ENCODE measurements at regions not wholly inside any gene's neighbourhood (a gene's known extent, or its start where the extent isn't known, plus 50 kb on each side); places are given as distances from the start of the nearest gene placed in this dataset.

DNA sequence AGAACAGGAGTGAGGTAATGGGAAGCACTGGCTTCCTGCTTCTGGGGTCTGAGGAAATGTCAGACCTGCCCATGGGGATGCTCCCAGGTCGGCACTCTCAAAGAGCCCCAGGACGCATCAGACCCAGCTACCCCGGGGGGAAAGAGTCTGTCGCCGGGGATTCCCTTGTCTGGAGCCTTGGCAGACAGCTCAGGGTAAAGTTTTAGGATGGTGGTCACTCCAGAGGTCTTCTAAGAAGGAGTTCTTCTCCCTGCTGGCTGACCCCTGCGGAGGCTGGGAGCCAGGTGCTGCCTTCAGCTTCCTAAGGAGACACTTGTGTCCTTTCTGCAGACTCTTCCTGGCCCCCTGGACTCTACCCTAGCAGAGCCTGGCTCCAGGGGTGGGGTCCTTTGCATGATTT lies 61.9 kb upstream of the PSEN2 start:
- TF ChIP-seq SUZ12 (IDR thresholded peaks at IDR 0.05) (no peak), BHLHE40 (IDR thresholded peaks at IDR 0.05; ENCODE audit: borderline replicate concordance) (no peak), ELF4 (IDR thresholded peaks at IDR 0.05) (no peak), FOXK2 (IDR thresholded peaks at IDR 0.05) (no peak), SP1 (IDR thresholded peaks at IDR 0.05) (no peak), HDGF (IDR thresholded peaks at IDR 0.05; ENCODE audit: borderline replicate concordance) (no peak), FOXA1 (IDR thresholded peaks at IDR 0.05) (no peak), NFRKB (IDR thresholded peaks at IDR 0.05) (no peak), ARNT (IDR thresholded peaks at IDR 0.05) (no peak), L3MBTL2 (conservative IDR thresholded peaks at IDR 0.05) (no peak), ZNF384 (IDR thresholded peaks at IDR 0.05) (no peak), CTBP1 (IDR thresholded peaks at IDR 0.05; ENCODE audit: borderline replicate concordance) (no peak), FOXM1 (IDR thresholded peaks at IDR 0.05; ENCODE audit: borderline replicate concordance) (no peak), LEF1 (IDR thresholded peaks at IDR 0.05; ENCODE audit: borderline replicate concordance) (no peak), TARDBP (IDR thresholded peaks at IDR 0.05) (no peak)
- TF ChIP-seq, protein P1, sequence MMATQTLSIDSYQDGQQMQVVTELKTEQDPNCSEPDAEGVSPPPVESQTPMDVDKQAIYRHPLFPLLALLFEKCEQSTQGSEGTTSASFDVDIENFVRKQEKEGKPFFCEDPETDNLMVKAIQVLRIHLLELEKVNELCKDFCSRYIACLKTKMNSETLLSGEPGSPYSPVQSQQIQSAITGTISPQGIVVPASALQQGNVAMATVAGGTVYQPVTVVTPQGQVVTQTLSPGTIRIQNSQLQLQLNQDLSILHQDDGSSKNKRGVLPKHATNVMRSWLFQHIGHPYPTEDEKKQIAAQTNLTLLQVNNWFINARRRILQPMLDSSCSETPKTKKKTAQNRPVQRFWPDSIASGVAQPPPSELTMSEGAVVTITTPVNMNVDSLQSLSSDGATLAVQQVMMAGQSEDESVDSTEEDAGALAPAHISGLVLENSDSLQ (IDR thresholded peaks at IDR 0.05): no peak
- no peak for DNase-seq (ENCODE audit: extremely low spot score)
- ChIA-PET CTCF (no interaction called here), POLR2A (no interaction called here)

DNA sequence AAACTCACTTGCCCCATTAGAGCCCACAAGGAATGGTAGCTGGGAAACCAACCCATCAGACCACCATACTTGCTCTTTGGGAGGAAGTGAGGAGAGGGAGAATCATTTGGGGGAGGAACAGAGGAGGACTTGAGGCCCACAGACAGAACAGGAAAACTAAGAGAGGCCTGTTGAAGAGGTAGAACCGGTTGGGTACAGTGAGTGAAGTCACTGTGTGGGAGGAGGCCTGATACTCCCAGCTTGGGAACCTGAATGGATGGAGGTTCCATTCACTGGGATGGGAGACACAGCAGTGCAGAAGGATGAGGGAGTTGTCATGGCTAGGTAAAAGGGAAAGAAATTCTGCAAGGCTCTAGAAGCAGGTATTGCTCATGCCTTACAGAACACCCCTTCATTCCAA lies 63.4 kb upstream of the PSEN2 start:
- DNase-seq (ENCODE audit: extremely low spot score): no peak
- ChIA-PET CTCF (no interaction called here), POLR2A (no interaction called here)
- TF ChIP-seq BHLHE40 (IDR thresholded peaks at IDR 0.05; ENCODE audit: borderline replicate concordance): no peak
- TF ChIP-seq ARNT (IDR thresholded peaks at IDR 0.05): no peak
- TF ChIP-seq ZNF384 (IDR thresholded peaks at IDR 0.05): no peak
- TF ChIP-seq TARDBP (IDR thresholded peaks at IDR 0.05): no peak
- no peak for TF ChIP-seq SUZ12 (IDR thresholded peaks at IDR 0.05)
- TF ChIP-seq FOXM1 (IDR thresholded peaks at IDR 0.05; ENCODE audit: borderline replicate concordance): no peak
- TF ChIP-seq, protein P1 (IDR thresholded peaks at IDR 0.05): no peak

DNA sequence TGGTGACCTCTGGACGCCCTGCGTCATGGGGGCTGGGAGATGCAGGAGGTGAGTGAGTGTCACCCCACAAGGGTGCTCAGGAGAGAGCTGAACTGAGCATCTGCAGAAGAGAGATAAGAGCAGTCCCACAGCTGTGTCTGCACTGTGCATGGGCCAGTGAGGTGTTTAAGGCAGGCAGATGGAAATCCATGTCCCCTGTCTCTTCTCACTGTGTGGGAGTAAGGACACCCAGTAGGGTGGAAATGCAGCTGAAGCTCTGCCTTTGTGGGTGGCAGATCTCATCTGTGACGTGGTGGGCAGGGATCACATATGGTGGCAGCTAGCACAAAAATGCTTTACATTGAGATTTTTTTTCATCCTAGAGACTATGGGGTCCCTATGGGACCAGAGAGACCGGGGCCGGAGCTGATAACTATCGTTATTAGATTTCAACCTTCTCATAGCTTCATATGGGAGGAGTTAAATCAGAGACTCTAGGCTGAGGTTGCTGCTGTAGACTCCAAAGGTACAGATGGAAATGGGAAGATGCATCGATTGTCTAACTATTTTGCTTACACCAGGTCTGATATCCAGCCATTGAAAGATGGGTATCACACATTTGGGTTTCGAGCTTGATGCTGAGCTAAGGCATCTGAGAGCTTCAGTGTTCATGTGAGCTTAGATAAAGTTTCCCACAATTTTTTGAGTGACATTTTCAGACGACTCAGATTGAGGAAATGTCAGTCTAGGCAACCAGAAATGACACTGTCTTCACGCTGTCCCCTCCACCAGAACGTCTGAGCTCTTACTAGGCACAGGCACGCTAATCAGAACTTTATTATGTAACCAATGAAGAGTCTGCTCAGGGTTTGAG lies 65.3 kb upstream of the PSEN2 start:
- no peak for DNase-seq (ENCODE audit: extremely low spot score)
- ChIA-PET CTCF (interaction anchor here (1.6 kb wide), 1 partner anchor 179 kb away, joined by 3 read pairs; no protein-coding TSS in a partner anchor), POLR2A (no interaction called here)
- TF ChIP-seq HDGF (IDR thresholded peaks at IDR 0.05; ENCODE audit: borderline replicate concordance) (no peak), ZNF384 (IDR thresholded peaks at IDR 0.05) (no peak), FOXA1 (IDR thresholded peaks at IDR 0.05) (no peak), BHLHE40 (IDR thresholded peaks at IDR 0.05; ENCODE audit: borderline replicate concordance) (no peak), NFRKB (IDR thresholded peaks at IDR 0.05) (no peak), FOXK2 (IDR thresholded peaks at IDR 0.05) (no peak), TARDBP (IDR thresholded peaks at IDR 0.05) (no peak)
- TF ChIP-seq, protein P1 (IDR thresholded peaks at IDR 0.05): no peak

DNA sequence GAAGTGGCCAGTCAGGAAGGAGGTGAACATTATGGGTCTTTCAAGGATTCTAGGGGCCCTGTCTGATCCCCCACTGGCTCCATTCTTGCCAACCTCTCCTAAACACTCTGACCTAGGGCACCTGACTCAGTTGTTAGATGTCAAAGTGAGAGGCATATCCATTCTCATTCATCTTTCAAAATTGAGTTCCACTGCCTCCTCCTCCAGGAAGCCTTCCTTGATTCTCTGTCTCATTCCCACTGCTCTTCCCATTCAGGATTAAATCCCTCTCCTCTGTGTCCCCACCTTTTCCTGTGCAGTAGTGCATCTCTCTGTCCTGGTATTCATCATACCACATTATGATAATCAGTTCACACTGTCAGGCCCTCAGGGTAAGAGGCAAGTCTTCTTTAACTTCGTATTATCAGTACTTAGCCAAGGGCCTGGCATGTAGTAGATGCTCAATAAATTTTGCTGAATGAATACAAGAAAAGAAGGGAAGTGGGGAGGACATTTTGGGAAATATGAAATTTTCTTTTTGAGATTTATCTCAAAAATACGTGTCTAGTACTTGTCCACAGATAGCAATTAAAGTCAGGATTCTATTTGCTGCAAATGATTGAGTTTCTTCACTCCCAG lies 61.8 kb upstream of the ITPKB start:
- CTCF ChIA-PET: interaction anchor here (1.3 to 1.4 kb wide), 2 partner anchors 10 to 13 kb away, joined by 3 read pairs; no protein-coding TSS in a partner anchor
- TF ChIP-seq FOXK2 (IDR thresholded peaks at IDR 0.05): no peak
- no peak for TF ChIP-seq SUZ12 (IDR thresholded peaks at IDR 0.05)
- TF ChIP-seq FOXM1 (IDR thresholded peaks at IDR 0.05; ENCODE audit: borderline replicate concordance): no peak
- TF ChIP-seq FOXA1 (IDR thresholded peaks at IDR 0.05): no peak
- no peak for TF ChIP-seq BHLHE40 (IDR thresholded peaks at IDR 0.05; ENCODE audit: borderline replicate concordance)
- TF ChIP-seq L3MBTL2 (conservative IDR thresholded peaks at IDR 0.05): no peak
- TF ChIP-seq ELF4 (IDR thresholded peaks at IDR 0.05): no peak
- TF ChIP-seq NFRKB (IDR thresholded peaks at IDR 0.05): no peak
- no peak for TF ChIP-seq LEF1 (IDR thresholded peaks at IDR 0.05; ENCODE audit: borderline replicate concordance)
- no peak for TF ChIP-seq ARNT (IDR thresholded peaks at IDR 0.05)
- TF ChIP-seq, protein P1 (IDR thresholded peaks at IDR 0.05): no peak
- no peak for TF ChIP-seq HDGF (IDR thresholded peaks at IDR 0.05; ENCODE audit: borderline replicate concordance)

DNA sequence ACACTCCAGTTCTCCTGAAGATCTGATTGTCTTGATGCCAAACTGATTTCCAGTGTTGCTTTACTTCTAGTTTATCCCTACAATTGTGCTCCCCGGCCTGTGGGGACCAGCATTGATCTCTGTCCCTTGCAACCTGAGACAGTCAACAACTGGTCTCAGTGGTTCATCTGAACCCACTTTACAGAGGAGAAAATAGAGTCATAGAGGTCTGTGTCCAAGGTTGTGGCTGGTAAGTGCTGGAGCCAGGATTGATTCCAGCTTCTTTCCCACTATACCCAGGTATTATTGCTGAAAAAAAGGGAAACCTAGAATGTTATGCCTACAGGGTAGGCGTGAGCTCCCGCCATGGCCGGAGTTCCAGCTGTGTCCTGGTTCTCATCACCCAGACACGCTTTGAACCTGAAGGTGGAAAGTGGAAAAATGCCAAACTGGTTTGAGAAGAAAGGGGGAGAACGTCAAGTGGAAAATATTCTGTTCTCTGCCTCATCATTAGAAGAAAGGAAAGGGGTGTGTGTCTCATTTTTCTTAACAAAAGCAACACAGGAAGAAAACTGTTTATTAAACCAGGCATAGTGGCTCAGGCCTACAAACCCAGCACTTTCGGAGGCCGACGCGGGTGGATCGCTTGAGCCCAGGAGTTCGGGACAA lies 60.7 kb upstream of the ITPKB start:
- DNase-seq (ENCODE audit: extremely low spot score): no peak
- no peak for TF ChIP-seq CTBP1 (IDR thresholded peaks at IDR 0.05; ENCODE audit: borderline replicate concordance)
- TF ChIP-seq ARNT (IDR thresholded peaks at IDR 0.05): no peak
- TF ChIP-seq ZNF384 (IDR thresholded peaks at IDR 0.05): no peak
- TF ChIP-seq ELF4 (IDR thresholded peaks at IDR 0.05): no peak
- ChIA-PET POLR2A (no interaction called here), CTCF (interaction anchor here (1.3 to 1.4 kb wide), 3 partner anchors 11 to 173 kb away, joined by 3 read pairs; no protein-coding TSS in a partner anchor)

More for the DNA sequence above, 61.8 kb upstream of the ITPKB start:
- no peak for DNase-seq (ENCODE audit: extremely low spot score)
- POLR2A ChIA-PET: no interaction called here

Data from HEK293T (cell line).